HG03108 (cell line): ENCODE measurements at regions not wholly inside any gene's neighbourhood (a gene's known extent, or its start where the extent isn't known, plus 50 kb on each side); places are given as distances from the start of the nearest gene placed in this dataset.
"Not testable (repeated sequence)": the region's sequence is repeated elsewhere in the genome, so short reads cannot be mapped to it uniquely, and the experiment has no call there.

ENCODE experiments used
- ATAC-seq: cut with Tn5 transposase; IDR thresholded peaks from one replicate; pipeline ENCODE4 v1.9.1; 2021; ENCODE audit warnings: moderate library complexity; ENCODE audit not compliant: unreplicated experiment

DNA sequence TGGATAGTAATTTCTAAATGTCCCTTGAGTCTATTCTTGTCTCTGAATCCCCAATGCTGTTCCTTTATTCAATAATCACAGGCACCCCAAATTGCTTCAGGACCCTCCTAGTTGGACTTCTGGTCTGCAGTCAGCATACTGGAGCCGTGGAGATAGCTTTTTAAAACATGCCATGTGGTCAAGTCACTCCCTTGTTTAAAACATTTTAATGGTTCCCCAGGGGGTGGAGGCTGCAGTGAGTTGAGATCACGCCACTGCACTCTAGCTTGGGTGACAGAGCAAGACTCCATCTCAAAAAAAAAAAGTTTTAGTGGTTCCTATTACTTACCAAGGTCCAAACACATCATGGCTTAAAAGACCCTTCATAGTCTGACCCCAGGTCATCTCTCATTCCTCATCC, 220.3 kb downstream of the ADAMTS15 start:
- ATAC-seq: no peak

DNA sequence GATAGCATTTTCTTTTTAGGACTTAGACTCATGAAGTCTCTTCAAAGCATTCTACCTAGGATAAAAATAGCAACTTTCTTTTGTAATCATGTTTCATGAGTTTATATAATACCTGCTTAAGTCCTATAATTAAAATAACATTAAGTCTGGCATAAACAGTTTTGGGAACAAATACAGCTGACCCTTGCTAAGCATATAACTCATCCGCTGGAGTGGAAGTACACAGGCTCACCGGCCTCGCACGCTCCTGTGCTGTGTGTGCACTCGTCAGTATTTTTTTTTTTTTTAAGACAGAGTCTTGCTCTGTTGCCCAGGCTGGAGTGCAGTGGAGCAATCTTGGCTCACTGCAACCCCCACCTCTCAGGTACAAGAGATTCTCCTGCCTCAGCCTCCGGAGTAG, 221.8 kb downstream of the ADAMTS15 start:
- no peak for ATAC-seq

DNA sequence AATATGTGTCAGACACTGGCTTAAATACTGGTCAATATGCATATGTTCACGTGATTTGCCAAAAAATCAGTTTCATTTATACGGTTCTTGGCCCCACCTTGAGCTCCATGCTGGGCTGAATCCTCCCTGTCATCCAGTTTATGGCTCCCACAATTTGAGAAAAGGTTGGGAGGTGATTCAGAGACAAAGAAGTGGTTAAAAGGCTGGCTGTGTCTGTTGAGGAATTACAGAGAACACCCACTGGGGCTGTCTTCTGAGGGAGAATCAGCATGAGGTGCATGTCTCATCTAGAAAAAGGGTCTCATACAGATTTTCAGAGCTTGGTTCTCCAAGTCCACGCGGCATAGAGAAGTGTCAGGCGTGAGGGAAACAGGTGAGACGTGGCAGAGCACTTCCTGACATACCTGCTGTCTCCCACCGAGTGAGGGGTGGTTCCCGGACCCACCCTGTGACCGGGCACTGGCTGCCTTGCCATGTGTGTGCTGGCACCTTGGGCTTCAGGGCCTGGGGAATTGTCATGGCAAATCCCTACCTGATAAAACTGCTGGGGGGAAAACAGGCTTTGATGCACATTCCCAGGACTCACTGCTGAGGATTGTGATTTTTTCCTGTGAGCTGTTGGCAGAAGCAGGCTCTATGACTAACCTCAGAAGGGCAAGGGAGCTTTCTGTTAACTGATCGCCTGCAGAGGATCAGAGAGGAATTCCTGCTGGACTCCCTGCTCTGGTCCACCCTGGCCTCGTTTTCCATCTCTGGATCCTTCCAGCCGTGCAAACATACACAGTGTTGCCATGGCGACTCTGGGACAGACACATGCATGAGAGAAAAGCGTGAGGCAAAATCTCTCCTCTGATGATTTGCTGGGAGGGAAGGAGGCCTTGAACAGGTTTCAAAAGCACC, 223.6 kb downstream of the ADAMTS15 start:
- ATAC-seq: no peak

DNA sequence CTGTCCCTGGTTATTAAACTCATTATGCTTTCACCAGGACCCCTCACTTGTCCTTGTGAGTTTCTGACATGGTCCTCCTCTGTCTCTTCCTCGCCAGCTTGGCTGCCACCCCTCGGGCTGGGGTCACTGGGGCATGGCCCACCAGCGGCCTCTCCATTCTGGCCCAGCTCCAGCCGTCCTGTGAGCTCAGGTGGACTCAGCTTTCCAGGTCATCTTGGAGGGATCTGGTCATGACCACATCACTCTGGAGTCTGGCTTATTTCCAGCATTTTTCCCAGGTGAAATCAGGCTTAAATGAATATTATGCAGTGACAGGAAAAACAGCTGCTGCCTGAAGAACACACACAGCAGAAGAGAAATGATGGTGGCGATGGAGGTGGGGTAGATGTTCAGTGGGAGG, 224.5 kb downstream of the ADAMTS15 start:
- ATAC-seq: no peak

DNA sequence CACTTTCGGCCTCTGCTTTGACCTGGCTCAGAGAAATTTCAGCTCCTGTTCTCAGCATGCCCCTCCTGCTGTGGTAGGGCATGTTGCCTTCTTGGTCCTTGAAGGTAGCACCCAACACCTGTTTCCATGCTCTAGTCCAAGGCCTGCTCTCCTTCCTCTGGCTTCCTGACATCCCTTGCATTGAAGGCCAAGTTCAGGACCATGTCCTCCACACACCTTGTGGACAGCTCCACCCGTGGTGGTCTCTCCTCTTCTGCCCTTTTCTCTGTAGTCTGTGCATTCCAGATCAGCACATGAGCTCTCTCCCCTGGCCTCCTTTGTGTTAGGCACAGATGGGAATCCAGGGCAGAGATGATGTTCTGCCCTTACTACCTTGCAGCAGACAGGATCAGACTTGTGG, 225.3 kb downstream of the ADAMTS15 start:
- ATAC-seq: no peak

DNA sequence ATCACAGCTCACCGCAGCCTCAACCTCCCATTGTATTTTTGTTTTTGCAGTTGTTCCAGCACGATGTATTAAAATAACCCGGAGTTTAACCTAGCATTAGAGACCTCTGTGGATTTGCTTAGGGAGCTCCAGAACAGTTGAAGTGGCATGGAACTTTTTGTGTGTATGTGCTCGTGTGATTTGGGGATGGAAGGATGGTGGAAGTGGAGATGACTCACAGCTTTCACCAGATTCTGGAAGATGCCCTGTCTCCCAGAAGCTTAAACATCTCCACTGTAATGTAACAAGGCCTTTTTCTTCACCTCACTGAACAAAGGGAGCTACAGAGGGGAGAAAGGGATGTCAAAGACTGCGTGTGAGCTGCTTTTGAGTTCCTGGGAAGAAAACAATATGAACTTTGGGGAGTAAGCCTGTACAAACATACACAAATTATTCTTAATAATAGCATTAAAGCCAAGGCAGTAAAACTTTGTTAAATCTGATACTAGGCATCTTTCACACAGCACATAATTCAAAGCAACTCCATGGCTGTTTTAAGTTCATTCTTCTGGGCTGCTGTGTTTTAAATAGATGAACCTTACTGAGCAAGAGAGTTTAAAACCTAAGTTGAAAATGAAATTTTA, 226.4 kb downstream of the ADAMTS15 start:
- no peak for ATAC-seq

DNA sequence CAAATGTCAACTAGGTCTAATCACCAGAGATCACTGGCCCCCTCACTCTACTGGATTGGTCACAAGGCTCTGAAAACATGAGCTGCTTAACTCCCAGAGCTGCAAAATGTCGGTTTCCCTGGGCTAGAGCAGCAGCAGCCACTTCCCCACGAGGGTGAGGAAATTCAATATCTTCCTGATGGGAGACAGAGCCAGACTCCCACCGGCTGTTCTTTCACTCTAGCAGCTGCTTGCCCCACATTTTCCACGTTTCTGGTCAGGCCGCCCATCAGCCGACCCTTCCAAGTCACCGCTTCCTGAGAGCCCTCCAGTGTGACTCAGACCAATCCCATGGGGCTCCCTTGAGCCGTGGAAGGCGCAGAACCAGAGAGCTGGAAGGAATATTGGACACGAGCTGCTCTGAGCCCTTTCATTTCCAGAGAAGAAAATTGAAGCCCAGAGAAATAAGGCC, 227.0 kb downstream of the ADAMTS15 start:
- no peak for ATAC-seq

DNA sequence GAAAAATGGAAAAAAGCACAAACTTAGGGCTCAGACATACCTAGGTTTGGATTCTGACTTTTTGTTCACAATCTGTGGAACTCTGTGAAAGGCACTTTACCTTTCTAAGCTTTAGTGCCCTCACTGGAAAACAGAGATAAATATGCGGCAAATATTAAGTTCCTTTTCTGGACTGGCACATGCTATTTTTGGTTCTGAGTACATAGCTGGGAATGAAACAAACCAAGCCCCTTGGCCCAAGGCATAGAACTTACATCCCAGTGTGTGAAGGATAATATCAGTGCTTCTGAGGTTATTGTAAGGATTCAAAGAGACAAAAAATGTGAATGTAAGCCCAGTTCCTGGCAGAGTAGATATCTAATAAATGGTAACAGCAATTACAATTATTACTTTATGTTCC, 227.5 kb downstream of the ADAMTS15 start:
- no peak for ATAC-seq

DNA sequence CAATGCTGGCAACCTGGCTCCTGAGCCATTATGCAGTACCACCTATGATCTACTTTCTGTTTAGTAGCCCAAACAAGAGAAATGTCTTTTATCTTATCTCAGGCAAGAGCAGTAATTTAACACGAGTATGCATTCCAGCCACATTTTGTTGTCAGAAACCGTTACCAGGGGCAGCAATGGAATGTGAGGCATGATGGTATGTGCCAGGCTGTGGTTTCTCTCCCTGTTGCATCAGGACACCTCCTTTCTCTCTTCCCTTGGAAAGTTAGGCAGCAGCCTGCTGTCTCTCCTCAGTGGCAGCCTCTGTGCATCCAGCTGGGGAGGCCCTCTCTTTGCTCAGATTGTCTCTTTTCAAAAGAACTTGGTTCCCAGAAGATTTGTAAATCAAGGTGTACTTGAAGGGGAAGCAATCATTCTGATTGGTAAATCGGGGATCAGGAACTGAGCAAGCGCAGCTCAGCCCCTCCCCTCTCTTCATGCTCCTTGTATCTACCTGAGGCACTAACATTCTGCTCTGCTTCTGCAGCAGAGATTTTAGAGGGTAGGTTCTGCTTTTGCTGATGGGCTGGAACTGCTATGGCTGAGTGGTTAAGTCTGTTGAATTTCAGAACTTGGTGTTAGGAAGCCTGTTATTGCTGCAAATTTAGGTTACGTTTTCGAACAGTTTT, 229.2 kb downstream of the ADAMTS15 start:
- no peak for ATAC-seq

DNA sequence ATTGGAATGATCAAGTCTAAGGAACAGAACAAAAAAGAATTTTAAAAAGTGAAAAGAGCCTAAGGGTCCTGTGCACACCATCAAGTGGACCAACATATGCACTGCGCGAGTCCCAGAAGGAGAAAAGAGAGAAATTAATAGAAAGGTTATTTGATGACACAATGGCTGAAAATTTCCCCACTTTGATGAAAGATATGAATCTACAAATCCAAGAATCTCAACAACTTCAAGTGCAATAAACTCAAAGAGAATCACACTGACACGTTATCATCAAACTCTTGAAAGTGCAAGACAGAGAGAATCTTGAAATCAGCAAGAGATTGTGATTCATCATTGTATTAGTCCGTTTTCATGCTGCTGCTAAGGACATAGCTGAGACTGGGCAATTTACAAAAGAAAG, 230.8 kb downstream of the ADAMTS15 start:
- ATAC-seq: no peak

DNA sequence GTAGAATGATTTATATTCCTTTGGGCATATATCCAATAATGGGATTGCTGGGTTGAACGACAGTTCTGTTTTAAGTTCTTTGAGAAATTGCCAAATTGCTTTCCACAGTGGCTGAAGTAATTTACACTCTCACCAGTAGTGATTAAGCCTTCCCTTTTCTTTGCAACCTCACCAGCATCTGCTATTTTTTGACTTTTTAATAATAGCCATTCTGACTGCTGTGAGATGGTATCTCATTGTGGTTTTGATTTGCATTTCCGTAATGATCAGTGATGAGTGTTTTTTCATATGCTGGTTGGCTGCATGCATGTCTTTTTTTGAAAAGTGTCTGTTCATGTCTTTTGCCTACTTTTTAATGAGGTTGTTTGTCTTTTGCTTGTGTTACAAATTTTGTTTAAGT, 233.8 kb downstream of the SNX19 start:
- not testable (repeated sequence) for ATAC-seq

DNA sequence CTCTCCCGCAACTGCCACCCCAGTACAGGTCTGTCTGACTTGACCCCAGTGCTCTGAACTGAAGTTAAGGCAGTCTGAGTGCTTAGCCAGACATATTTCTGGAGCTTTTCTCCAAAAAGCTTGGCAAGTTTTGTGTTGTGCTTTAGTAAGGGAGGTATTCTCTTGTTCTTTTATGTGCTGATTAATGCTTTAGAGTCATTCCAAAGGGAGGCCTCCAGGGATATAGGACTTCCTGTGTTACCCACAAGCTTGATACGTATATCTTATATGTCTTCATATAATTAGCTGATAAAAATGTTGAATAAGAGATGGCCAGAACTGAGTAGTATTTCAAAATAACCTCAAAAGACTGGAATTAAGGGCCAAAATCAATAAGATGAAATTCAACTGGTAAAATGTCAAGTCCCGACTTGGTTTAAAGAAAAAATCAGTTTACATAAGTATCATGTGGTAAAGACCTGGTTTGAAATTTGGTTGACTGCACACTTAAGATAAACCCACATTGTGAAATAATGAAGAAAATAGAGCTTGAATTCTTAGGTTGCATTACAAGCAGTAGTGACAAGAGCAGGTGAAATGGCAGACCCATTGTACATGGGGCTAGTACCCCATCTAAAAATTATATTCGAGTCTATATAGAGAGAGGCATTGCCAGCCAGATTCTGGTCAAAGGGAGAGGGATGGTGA, 226.9 kb downstream of the SNX19 start:
- ATAC-seq: no peak

DNA sequence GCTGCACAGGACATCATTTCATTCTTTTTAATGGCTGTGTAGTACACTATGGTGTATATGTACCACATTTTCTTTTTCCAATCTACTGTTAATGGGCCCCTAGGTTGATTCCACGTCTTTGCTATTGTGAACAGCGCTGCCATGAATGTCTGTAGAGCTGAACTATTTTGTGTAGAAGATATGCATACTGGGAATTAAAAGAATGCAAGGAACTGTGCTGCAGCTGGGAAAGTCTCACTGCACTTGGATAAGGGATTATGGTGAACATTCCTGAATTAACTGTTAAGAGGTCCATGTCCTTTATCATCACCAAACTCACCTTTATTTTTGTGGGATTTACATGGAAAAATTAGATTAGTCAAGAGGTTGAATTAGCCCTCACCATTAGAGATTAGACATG, 224.7 kb downstream of the SNX19 start:
- no peak for ATAC-seq

DNA sequence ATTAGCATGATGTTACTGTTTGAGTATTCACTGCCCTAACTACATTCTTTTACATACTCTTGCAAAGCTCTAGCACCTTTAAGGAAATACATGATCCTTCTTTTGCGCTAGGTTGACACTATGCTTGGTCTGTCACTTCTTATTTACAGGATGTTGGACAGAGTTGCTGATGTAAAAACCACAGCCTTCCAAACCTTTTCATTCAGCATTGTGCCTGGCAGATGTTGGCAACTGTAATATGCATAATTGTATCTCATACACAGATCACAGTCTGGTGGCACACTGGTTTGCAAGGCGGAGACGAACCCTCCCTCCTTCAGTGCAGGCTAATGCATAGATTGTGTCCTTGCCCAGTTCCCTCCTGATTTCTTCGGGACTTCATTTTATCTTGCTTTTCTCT, 224.1 kb downstream of the SNX19 start:
- no peak for ATAC-seq

DNA sequence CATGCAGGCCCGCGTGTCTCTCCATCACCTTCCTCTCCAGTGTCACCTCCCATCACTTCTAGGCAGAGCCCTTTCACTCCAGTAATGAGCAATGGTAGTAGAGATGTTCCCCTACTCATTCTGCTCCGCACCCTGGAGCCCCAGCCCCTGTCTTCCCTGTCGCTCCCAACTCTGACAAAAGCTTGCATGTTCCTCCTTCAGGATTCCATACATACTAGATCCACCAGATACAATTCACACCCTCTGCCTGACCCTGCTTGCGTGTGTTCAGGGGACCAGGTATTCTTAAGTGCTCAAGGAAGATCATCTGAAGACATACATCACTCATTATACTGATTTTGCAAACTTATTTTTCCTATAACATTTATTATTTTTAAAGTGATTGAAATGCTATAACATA, 222.7 kb downstream of the SNX19 start:
- ATAC-seq: no peak

DNA sequence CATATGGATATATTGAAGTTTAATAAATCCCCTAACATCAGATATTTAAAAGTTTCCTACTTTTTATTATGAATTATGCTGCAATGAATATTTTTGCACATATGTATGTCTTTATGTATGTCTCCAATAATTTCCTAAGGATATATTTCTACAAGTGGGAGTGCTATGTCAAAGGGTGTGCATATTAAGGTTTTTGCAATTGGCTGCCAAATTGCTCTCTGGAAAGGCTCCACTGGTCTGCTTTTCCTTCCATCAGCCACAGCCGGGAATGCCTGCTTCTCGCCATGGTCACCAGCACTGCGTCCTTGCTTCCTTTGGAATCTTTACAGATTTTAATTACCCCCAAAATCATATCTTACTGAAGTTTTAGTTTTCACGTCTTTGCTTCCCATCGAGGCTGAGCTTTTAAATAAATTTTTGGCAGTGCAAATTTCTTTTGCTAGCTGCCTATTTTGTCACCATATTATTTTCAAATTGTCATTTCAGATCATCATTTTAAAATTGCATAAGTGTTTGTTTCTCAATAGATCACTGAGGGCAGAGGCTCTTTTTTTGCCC, 221.7 kb downstream of the SNX19 start:
- ATAC-seq: no peak

DNA sequence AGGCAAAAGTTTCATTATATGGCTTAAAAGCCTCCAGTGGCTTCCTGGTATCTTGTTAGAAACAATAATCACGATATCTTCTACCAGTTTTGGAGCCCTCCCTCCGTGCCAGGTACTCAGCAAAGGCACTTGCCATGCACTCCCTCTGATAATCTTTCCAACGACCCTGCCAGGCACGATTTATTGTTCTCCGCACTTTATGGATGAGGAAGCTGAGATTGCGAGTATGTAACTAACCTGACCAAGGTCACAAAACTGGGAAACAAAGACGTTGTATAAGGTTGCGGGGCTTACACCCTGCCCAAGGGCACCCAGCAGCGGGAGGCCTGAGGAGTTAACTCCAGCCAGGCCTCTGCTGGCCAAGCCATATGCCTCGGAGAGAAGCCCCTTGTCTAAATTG, 218.1 kb downstream of the SNX19 start:
- ATAC-seq: no peak

DNA sequence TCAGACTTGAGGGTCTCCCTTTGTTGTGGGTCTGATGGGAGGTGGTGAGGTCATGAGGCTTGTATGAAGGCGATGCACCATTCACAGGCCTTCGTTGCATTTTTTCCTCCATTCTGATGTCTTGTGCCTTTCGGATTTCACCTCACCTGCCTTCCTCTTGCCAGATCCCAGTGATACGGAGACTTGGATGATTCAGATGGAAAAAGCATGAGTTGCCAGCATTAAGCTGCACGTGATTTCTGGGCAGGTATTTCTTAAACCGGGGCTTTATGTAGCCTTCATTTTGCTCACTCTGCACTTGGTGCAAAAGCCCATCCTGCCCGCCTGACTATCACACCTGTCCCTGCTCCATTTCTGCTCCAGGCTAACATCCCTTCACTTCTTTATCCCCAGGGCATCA, 216.7 kb downstream of the SNX19 start:
- ATAC-seq: no peak

DNA sequence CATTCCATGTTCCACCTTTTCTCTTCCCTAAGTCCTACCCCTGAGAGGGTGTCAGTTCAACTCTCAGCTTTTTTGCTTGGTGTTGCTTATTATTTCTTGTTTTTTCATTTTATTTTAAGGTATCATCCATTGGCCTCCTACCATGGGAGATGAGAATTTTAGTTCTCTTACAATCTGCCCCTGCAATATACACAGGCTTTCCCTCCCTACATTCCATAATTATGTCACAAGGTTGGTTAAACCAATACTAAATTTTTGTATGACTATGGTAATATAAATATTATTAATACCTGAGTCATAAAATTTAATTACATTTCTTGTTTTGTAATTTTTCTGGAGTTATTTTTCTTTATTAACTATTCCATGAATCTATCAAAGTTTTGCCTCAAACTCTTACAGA, 216.2 kb downstream of the SNX19 start:
- ATAC-seq: no peak

DNA sequence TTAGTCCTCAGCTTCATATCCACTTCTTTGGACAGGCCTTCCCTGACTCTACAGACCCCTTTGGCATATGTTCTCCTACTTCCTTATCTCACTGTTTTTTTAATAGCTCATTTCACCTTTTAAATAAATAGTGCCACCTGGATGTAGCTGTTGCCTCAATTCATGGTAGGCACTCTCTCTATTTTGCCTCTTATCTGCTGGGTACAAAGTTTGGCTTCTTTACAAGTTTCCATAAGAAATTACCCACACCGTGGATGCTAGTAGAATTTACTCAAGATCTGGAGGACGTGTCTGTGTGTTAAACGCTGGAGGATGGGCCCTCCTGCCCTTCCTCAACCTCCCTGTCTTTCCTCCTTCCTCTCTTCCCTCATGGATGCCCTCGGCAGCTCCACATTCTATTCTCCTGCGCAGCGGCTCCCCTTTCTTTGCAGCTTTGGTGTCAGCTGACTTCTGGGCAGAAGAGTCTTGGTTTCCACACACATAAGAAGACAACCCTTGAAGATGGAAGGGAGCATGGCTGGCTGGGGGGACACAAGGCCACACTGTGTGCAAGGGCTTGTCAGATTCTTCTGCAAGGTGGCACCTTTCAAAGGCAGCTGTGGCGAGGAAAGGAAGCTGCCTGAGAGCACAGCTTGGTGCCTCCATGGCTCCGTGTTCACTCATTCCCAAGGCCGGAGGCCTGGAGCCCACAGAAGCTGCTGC, 212.6 kb downstream of the SNX19 start:
- ATAC-seq: no peak
